Breast epithelium (tissue), 3 donors: ENCODE measurements at regions not wholly inside any gene's neighbourhood (a gene's known extent, or its start where the extent isn't known, plus 50 kb on each side); places are given as distances from the start of the nearest gene placed in this dataset.

Source experiments
- CTCF ChIP-seq, 3 donors: fragments of 450-650 bp; IDR thresholded peaks; one replicate each; pipeline ENCODE4 v1.5.1; 2016 to 2017; ENCODE audit warnings: antibody characterized with exemption in 3 of 3, mild to moderate bottlenecking in 3 of 3, moderate library complexity in 3 of 3
- POLR2A ChIP-seq: fragments of 450-650 bp; IDR thresholded peaks from one replicate; pipeline ENCODE4 v1.6.1; 2016; ENCODE audit warnings: antibody characterized with exemption, mild to moderate bottlenecking, moderate library complexity

GRCh38 chr6:27141529-27142015 is 105.9 kb upstream of the PRSS16 start:
- TF ChIP-seq CTCF (IDR thresholded peaks at IDR 0.05) (no peak), POLR2A (no peak)
